ENCODE measurements at regions not wholly inside any gene's neighbourhood (a gene's known extent, or its start where the extent isn't known, plus 50 kb on each side); places are given as distances from the start of the nearest gene placed in this dataset.

- DNase-seq: no peak
- Mint-ChIP-seq H3K4me1 (ENCODE audit: low read depth) (no peaks in the 10 kb centered on the region), H3K9me3 (no peaks in the 10 kb centered on the region), H3K27ac (no peak overlapping the region), H3K4me3 (no peak overlapping the region), H3K36me3 (ENCODE audit: low read depth) (no peaks in the 10 kb centered on the region), H3K27me3 (peaks cover 35% of the 10 kb centered on the region)
These were observed 193.0 kb downstream of the TTC8 start for GRCh38 chr14:89017417-89017816.

- Mint-ChIP-seq H3K36me3 (ENCODE audit: low read depth) (no peaks in the 10 kb centered on the region), H3K4me3 (no peak overlapping the region), H3K27ac (no peak overlapping the region), H3K4me1 (ENCODE audit: low read depth) (peaks cover 1% of the 10 kb centered on the region), H3K9me3 (no peaks in the 10 kb centered on the region), H3K27me3 (peaks cover 62% of the 10 kb centered on the region)
- no peak for DNase-seq
These were observed 197.8 kb downstream of the TTC8 start for GRCh38 chr14:89022274-89022673.

- Mint-ChIP-seq H3K27ac (no peak overlapping the region), H3K27me3 (peaks cover 81% of the 10 kb centered on the region)
These were observed 200.2 kb downstream of the TTC8 start for GRCh38 chr14:89024691-89025090.

GRCh38 chr14:89025561-89026236, 201.2 kb downstream of the TTC8 start:
- Mint-ChIP-seq H3K27me3 (peaks cover 88% of the 10 kb centered on the region), H3K36me3 (ENCODE audit: low read depth) (no peaks in the 10 kb centered on the region), H3K4me3 (no peak overlapping the region), H3K9me3 (no peaks in the 10 kb centered on the region), H3K4me1 (ENCODE audit: low read depth) (peaks cover 4% of the 10 kb centered on the region), H3K27ac (no peak overlapping the region)
- DNase-seq: no peak

More at GRCh38 chr14:89024691-89025090, 200.2 kb downstream of the TTC8 start:
- H3K4me3 Mint-ChIP-seq: no peak overlapping the region
- no peak for DNase-seq
- no peaks in the 10 kb centered on the region for H3K9me3 Mint-ChIP-seq
- H3K4me1 Mint-ChIP-seq (ENCODE audit: low read depth): peaks cover 4% of the 10 kb centered on the region
- H3K36me3 Mint-ChIP-seq (ENCODE audit: low read depth): no peaks in the 10 kb centered on the region

GRCh38 chr14:89027097-89027740, 202.8 kb downstream of the TTC8 start:
- peak; percentile 80 for DNase-seq
- H3K36me3 Mint-ChIP-seq (ENCODE audit: low read depth): no peaks in the 10 kb centered on the region
- H3K9me3 Mint-ChIP-seq: no peaks in the 10 kb centered on the region
- H3K4me3 Mint-ChIP-seq: peak overlapping the region; percentile 63
- no peak overlapping the region for H3K27ac Mint-ChIP-seq
- H3K27me3 Mint-ChIP-seq: peaks cover 83% of the 10 kb centered on the region
- H3K4me1 Mint-ChIP-seq (ENCODE audit: low read depth): peaks cover 4% of the 10 kb centered on the region

- no peak overlapping the region for H3K4me3 Mint-ChIP-seq
- H3K4me1 Mint-ChIP-seq (ENCODE audit: low read depth): peaks cover 4% of the 10 kb centered on the region
- no peak overlapping the region for H3K27ac Mint-ChIP-seq
- H3K27me3 Mint-ChIP-seq: peaks cover 72% of the 10 kb centered on the region
- DNase-seq: no peak
- H3K36me3 Mint-ChIP-seq (ENCODE audit: low read depth): no peaks in the 10 kb centered on the region
- H3K9me3 Mint-ChIP-seq: no peaks in the 10 kb centered on the region
These were observed 204.1 kb downstream of the TTC8 start for GRCh38 chr14:89028462-89029134.

- peaks cover 4% of the 10 kb centered on the region for H3K4me1 Mint-ChIP-seq (ENCODE audit: low read depth)
- H3K9me3 Mint-ChIP-seq: no peaks in the 10 kb centered on the region
- H3K27ac Mint-ChIP-seq: no peak overlapping the region
- peaks cover 58% of the 10 kb centered on the region for H3K27me3 Mint-ChIP-seq
- no peaks in the 10 kb centered on the region for H3K36me3 Mint-ChIP-seq (ENCODE audit: low read depth)
- H3K4me3 Mint-ChIP-seq: no peak overlapping the region
- no peak for DNase-seq
These were observed 205.7 kb downstream of the TTC8 start for GRCh38 chr14:89029961-89030694.

GRCh38 chr14:89030921-89031320, 206.5 kb downstream of the TTC8 start:
- H3K36me3 Mint-ChIP-seq (ENCODE audit: low read depth): no peaks in the 10 kb centered on the region
- H3K4me3 Mint-ChIP-seq: no peak overlapping the region
- peaks cover 58% of the 10 kb centered on the region for H3K27me3 Mint-ChIP-seq
- no peaks in the 10 kb centered on the region for H3K9me3 Mint-ChIP-seq
- H3K4me1 Mint-ChIP-seq (ENCODE audit: low read depth): peaks cover 4% of the 10 kb centered on the region
- DNase-seq: no peak
- no peak overlapping the region for H3K27ac Mint-ChIP-seq

- peaks cover 61% of the 10 kb centered on the region for H3K27me3 Mint-ChIP-seq
- H3K4me1 Mint-ChIP-seq (ENCODE audit: low read depth): peaks cover 3% of the 10 kb centered on the region
- no peak overlapping the region for H3K27ac Mint-ChIP-seq
- DNase-seq: no peak
- H3K4me3 Mint-ChIP-seq: no peak overlapping the region
- H3K36me3 Mint-ChIP-seq (ENCODE audit: low read depth): no peaks in the 10 kb centered on the region
- H3K9me3 Mint-ChIP-seq: no peaks in the 10 kb centered on the region
These were observed 207.7 kb downstream of the TTC8 start for GRCh38 chr14:89032086-89032649.

- Mint-ChIP-seq H3K36me3 (ENCODE audit: low read depth) (no peaks in the 10 kb centered on the region), H3K4me3 (no peak overlapping the region), H3K4me1 (ENCODE audit: low read depth) (no peaks in the 10 kb centered on the region)
These were observed 209.3 kb downstream of the TTC8 start for GRCh38 chr14:89033756-89034155.

GRCh38 chr14:89036371-89036770, 211.9 kb downstream of the TTC8 start:
- Mint-ChIP-seq H3K27me3 (peaks cover 41% of the 10 kb centered on the region), H3K36me3 (ENCODE audit: low read depth) (no peaks in the 10 kb centered on the region), H3K4me1 (ENCODE audit: low read depth) (peaks cover 14% of the 10 kb centered on the region), H3K27ac (no peak overlapping the region), H3K9me3 (no peaks in the 10 kb centered on the region), H3K4me3 (no peak overlapping the region)
- no peak for DNase-seq

More at GRCh38 chr14:89033756-89034155, 209.3 kb downstream of the TTC8 start:
- Mint-ChIP-seq H3K9me3 (no peaks in the 10 kb centered on the region), H3K27me3 (peaks cover 55% of the 10 kb centered on the region), H3K27ac (no peak overlapping the region)
- no peak for DNase-seq

- H3K4me3 Mint-ChIP-seq: no peak overlapping the region
- H3K9me3 Mint-ChIP-seq: no peaks in the 10 kb centered on the region
These were observed 212.6 kb downstream of the TTC8 start for GRCh38 chr14:89037065-89037464.

GRCh38 chr14:89040080-89040459, 215.6 kb downstream of the TTC8 start:
- Mint-ChIP-seq H3K4me1 (ENCODE audit: low read depth) (peaks cover 14% of the 10 kb centered on the region), H3K36me3 (ENCODE audit: low read depth) (no peaks in the 10 kb centered on the region), H3K4me3 (peak overlapping the region; percentile 68), H3K27me3 (peaks cover 38% of the 10 kb centered on the region), H3K9me3 (peaks cover 3% of the 10 kb centered on the region), H3K27ac (no peak overlapping the region)
- DNase-seq: no peak

More at GRCh38 chr14:89037065-89037464, 212.6 kb downstream of the TTC8 start:
- Mint-ChIP-seq H3K27ac (no peak overlapping the region), H3K27me3 (peaks cover 41% of the 10 kb centered on the region), H3K4me1 (ENCODE audit: low read depth) (peaks cover 14% of the 10 kb centered on the region), H3K36me3 (ENCODE audit: low read depth) (no peaks in the 10 kb centered on the region)
- DNase-seq: no peak

Data from activated T-cell treated with anti-CD3 and anti-CD28 coated beads, Interleukin-2, amount 50 U/mL, for 24 hours (primary cell).